ENCODE measurements at regions not wholly inside any gene's neighbourhood (a gene's known extent, or its start where the extent isn't known, plus 50 kb on each side); places are given as distances from the start of the nearest gene placed in this dataset.

DNA sequence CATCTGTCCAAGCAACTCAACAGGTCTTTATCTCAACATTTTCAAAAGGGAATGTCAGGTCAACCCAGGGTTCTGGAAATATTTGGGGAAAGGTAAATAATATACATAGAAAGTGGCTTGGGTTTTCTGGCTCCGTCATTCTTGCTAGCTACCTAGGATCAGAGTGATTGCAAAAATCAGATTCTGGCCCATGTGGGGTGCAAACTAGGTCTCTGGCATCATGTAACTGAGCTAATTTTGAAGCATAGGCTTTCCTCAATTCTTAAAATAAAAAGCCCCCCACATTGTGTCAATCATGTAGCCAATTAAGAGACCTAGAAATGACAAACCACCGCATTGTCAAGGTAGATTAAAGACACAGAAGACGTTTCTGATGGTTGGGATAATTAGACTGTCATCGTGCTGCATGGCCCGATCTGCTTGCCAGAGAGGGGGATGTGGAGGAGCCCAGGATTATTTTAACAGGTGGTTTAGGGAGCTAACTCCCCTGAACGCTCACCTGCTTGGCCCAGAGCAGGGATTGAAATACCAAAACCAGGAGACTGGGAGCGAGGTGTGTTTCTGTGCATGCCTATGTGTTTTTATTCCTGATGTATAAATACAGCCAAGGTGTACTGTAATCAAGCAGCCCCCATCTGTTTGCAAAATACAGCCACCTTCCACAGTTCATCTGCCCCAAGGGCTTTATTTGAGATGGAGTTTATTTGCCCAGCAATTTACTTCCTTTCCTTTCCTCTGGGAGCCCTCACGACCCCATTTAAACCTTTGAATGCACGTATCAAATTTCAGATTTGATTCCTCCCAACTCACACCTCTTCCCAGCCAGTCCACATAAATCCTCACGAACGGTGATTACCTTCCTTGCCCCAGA is 189.5 kb downstream of the TTC8 start:
- WGBS (ENCODE audit: insufficient coverage, low coverage, low lambda C conversion rate, missing lambda C conversion rate), result 62% methylated on average over 8 of the region's 11 CpGs
- DNase-seq (no peak), ATAC-seq (no peak)
- Histone ChIP-seq H3K27me3 (no peaks in the 10 kb centered on the region), H3K9me3 (no peaks in the 10 kb centered on the region), H3K27ac (no peak overlapping the region), H3K4me1 (peaks cover 0 to 5% (median 0%) of the 10 kb centered on the region in 4 donors), H3K4me3 (no peak overlapping the region), H3K36me3 (no peaks in the 10 kb centered on the region)
- intact Hi-C loops (cut with DNase I), result no loop called here
- TF ChIP-seq, protein P1, sequence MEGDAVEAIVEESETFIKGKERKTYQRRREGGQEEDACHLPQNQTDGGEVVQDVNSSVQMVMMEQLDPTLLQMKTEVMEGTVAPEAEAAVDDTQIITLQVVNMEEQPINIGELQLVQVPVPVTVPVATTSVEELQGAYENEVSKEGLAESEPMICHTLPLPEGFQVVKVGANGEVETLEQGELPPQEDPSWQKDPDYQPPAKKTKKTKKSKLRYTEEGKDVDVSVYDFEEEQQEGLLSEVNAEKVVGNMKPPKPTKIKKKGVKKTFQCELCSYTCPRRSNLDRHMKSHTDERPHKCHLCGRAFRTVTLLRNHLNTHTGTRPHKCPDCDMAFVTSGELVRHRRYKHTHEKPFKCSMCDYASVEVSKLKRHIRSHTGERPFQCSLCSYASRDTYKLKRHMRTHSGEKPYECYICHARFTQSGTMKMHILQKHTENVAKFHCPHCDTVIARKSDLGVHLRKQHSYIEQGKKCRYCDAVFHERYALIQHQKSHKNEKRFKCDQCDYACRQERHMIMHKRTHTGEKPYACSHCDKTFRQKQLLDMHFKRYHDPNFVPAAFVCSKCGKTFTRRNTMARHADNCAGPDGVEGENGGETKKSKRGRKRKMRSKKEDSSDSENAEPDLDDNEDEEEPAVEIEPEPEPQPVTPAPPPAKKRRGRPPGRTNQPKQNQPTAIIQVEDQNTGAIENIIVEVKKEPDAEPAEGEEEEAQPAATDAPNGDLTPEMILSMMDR (IDR thresholded peaks at IDR 0.05), result no peak
- TF ChIP-seq POLR2A (IDR thresholded peaks at IDR 0.05), result no peak

DNA sequence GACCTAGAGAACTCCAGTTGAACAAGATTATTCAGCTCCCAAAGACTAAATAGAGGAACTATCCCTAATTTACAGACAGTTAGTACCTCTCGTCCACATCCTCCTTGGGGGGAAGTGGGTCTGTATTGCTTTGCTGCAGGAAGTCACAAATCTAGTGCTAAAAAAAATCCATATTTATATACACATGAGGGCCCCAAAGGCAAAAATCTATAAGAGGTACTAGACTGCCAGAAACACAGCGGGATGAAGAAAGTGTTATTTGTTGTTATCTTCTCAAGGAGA is 190.1 kb downstream of the TTC8 start:
- no peak for TF ChIP-seq POLR2A (IDR thresholded peaks at IDR 0.05)
- TF ChIP-seq, protein P1 (IDR thresholded peaks at IDR 0.05), result no peak
- Histone ChIP-seq H3K9me3 (no peaks in the 10 kb centered on the region), H3K36me3 (no peaks in the 10 kb centered on the region), H3K4me3 (no peak overlapping the region), H3K4me1 (peaks cover 0 to 5% (median 0%) of the 10 kb centered on the region in 4 donors), H3K27me3 (no peaks in the 10 kb centered on the region), H3K27ac (no peak overlapping the region)
- ATAC-seq (no peak), DNase-seq (no peak)
- WGBS (ENCODE audit: insufficient coverage, low coverage, low lambda C conversion rate, missing lambda C conversion rate), result 73% methylated on average over 2 of the region's 2 CpGs
- intact Hi-C loops (cut with DNase I), result no loop called here

DNA sequence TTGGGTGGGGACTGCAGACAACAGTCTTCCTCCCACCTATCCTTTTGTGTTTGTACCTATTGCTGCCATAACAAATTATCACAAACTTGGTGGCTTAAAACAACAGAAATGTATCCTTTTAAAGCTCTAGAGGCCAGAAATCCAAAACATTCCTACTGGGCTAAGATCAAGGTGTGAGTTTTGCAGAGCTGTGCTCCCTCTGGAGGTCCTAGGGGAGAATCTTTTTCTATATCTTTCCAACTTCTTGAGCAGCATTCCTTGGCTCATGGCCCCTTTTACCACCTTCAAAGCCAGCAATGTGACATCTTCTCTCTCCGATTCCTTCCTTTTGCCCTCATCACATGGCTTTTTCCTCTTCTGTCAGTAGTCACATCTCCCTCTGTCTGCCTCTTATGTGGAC is 190.6 kb downstream of the TTC8 start:
- intact Hi-C loops (cut with DNase I), result no loop called here
- WGBS (ENCODE audit: insufficient coverage, low coverage, low lambda C conversion rate, missing lambda C conversion rate), result 100% methylated on average over 1 of the region's 1 CpG
- no peak overlapping the region for H3K27ac ChIP-seq
- TF ChIP-seq, protein P1 (IDR thresholded peaks at IDR 0.05), result no peak
- TF ChIP-seq POLR2A (IDR thresholded peaks at IDR 0.05), result no peak
- peaks cover 0 to 5% (median 0%) of the 10 kb centered on the region in 4 donors for H3K4me1 ChIP-seq
- no peaks in the 10 kb centered on the region for H3K36me3 ChIP-seq
- H3K27me3 ChIP-seq, result no peaks in the 10 kb centered on the region
- H3K4me3 ChIP-seq, result no peak overlapping the region
- no peaks in the 10 kb centered on the region for H3K9me3 ChIP-seq
- DNase-seq (no peak), ATAC-seq (no peak)

DNA sequence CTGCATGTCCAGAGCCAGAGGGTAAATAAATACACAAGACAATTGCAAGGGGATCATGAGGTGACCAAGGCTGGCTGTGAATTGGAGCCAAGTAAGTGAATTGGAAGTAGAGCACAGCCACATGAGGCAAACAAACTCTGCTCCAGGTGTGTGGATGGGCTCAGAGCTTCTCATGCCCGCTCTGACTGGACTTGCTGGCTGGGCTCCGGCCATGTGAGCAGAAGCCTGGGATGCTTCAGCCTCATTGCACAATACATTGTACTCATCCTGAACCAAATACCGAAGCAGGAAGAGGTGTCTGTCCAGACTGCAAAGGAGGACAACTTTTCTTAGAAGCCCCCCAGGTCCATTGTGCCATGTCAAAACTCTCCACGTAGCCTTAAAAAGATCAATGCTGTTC is 193.0 kb downstream of the TTC8 start:
- Histone ChIP-seq H3K36me3 (no peaks in the 10 kb centered on the region), H3K27me3 (no peaks in the 10 kb centered on the region), H3K27ac (no peak overlapping the region), H3K4me3 (no peak overlapping the region), H3K9me3 (no peaks in the 10 kb centered on the region), H3K4me1 (peaks cover 0 to 5% (median 0%) of the 10 kb centered on the region in 4 donors)
- ATAC-seq, result peak; percentile 88 to 97 (median 92)
- intact Hi-C loops (cut with DNase I), result no loop called here
- DNase-seq, result peak; percentile 52 to 83 (median 74)
- WGBS (ENCODE audit: insufficient coverage, low coverage, low lambda C conversion rate, missing lambda C conversion rate), result 43% methylated on average over 3 of the region's 4 CpGs
- TF ChIP-seq POLR2A (IDR thresholded peaks at IDR 0.05), result no peak
- TF ChIP-seq, protein P1 (IDR thresholded peaks at IDR 0.05), result no peak

Measured in right lobe of liver (tissue), 6 donors.